ENCODE measurements at regions not wholly inside any gene's neighbourhood (a gene's known extent, or its start where the extent isn't known, plus 50 kb on each side); places are given as distances from the start of the nearest gene placed in this dataset.
A peak's percentile ranks its signal among the peaks of the same experiment; 100 is the strongest.

DNA sequence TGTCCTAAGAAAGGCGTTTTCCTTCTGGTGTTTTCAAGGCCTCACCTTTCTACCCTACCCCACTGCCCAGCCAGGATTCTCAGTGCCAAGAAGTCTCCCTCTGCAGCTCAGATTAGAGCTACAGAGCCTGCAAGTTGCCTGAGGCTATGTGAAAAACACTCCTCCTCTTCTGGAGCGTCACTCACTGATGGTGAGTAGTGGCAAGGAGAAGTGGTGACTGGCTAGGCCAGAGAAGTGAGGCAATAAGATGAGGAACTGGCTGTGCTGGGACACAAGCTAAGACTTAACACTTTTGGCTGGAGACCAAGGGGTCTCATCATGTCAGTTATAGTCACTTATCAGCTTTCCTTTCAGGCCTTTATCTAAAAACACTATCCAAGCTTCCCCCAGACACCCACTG, 86.7 kb upstream of the PRKAR2B start:
- DNase-seq = no peak

DNA sequence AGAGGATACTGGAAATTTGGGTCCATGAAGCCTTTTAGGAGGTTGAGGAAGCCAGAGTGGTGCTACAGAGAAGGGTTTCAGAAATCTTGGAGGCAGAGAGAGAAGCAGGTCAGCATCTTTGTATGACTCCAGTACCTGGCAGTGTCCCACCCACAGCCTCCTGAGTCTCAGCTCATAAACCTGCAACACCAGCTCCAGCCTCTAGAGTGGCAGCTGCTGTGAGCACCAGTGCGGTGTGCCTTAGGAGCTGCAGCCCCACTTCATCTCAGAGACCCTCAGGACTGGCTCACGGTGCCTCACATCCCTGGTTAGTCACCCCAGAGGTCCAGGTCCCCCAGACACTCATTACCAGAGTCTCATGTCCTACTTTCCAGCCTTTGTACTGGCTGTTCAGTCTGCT, 84.8 kb upstream of the PRKAR2B start:
- DNase-seq = peak in 1 of 2 experiments; percentile 8

GRCh38 chr7:106962751-106963150, 81.8 kb upstream of the PRKAR2B start:
- DNase-seq = no peak

DNA sequence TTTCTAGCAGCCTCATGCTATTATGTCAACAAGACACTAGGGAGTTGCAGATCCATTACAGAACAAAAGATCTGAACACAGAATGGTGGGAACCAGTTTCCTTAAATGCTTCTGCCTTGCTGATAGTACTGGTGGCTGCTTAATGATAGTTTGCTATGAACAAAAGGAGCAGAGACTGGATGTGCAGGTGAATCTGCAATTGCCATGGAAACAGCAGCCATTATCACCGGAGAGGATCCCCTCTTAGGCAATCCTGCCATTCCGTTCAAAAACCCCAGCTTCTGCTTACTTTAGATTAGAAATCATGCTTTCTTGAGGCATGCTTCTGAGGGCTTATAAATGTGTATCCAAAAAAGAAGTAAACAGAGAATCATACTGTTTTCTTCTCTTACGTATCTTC, 80.0 kb upstream of the PRKAR2B start:
- no peak for DNase-seq

DNA sequence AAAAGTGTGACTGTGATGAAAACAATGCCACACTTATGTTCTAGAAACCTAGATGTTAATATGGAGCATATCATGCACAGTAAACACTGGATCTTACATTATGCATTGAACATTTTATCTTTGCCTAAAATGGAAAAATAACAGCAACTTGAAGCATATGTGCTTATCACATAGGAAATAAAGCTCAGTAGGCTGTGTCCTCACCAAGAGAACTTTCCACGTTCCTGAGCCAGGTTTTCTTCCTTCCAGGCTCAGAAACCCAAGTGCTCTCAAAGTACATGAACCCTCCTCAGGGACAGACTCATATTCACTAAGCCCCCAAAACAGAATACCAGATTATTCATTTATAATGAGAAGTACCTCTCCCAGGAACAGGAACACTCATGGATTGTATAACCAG, 79.4 kb upstream of the PRKAR2B start:
- DNase-seq = no peak

DNA sequence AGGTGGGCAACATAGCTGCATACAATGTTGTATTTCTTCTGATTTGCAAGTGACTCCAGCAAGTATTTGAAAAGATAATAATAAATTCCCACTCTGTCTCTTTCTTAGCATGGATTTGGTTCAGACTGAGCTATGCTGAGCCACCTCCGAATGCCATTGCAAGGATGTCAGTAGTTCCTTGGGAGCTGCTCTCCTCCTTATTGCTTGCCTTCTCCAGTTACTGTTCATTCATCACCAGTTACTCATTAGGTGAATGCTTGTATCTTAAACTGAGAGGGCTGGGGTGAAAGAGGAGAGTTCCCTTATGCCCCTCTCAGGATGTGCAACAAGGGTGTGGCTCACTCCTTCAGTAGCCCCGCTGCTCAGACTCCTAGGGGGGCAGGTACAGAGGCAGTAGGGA, 78.4 kb upstream of the PRKAR2B start:
- DNase-seq = no peak

GRCh38 chr7:106968160-106968559, 76.3 kb upstream of the PRKAR2B start:
- DNase-seq = no peak

- DNase-seq = no peak
Observed at GRCh38 chr7:106978425-106979420, 65.8 kb upstream of the PRKAR2B start.

DNA sequence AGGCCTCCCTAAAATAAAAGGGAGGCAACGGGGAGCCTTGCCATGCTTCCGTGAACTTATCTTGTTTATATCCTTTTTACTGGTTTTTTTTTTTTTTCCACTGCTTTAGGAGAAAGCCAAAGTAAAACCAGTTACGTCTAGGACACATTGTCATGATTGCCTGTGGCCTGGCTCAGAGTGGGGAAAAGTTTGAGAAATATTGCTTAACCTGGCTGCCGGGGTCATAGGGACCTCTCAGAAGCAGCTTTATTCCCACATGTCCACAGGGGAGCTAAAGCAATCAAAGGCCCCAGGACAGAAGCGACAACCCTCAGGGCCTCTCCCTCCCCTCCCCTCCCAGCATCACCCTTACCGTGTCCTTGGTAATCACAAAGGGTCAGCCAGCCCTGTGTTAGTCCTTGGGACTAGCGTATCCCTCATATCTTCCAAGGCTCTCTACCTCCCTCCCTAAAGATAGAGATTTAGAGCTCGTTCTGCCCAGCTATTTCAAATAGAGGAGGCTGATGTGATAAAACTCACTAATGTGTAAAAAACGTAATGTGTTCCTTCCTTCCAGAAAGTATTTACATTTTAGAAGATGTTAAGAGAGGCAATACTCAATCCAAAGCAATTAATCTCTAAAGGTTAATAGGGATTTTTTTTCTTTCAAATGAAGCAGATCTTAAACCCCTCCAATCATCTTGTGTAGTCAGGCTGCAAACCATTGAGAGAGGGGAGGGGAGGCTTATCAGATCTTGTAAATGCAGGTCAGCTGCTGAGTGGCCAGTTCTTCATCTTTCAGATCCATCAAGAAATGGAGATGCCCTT, 64.8 kb upstream of the PRKAR2B start:
- no peak for DNase-seq

GRCh38 chr7:106980358-106980685, 64.2 kb upstream of the PRKAR2B start:
- DNase-seq = no peak

- no peak for DNase-seq
Observed at GRCh38 chr7:106982415-106982814, 62.1 kb upstream of the PRKAR2B start.

DNA sequence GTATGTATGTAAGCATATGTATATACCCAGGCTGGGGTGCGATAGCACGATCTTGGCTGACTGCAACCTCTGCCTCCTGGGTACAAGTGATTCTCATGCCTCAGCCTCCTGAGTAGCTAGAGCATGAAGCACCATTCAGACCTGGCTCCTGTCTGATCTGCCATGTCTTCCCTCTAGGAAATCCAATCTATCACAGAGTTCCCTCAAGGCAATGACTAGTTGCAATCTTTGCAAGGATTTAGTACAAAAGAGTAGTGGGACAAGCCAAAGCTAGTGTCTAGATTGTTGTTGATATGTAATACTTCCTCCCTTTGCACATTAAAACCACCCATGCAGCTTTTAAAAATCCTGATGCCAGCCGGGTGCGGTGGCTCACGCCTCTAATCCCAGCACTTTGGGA, 60.5 kb upstream of the PRKAR2B start:
- DNase-seq = no peak

GRCh38 chr7:106986450-106986977, 58.0 kb upstream of the PRKAR2B start:
- DNase-seq = no peak

DNA sequence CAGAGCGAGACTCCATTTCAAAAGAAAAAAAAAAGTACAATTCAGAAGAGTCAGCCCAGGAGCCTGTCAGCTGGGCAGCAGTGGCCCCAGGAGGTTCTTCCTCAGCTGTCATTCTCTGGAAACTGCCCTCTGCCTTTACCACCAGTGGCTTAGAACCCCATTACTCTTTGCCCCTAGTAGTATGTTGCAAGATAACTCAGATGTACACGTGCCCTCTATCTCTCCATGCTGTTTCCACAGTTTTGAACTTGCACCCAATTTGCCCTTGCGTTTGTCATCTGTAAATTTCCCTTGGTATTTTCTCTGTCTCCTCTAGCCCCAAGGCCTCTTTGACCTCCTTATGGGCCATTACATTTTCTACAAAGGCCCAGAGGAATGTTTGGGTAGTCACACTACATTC, 56.7 kb upstream of the PRKAR2B start:
- DNase-seq = no peak

DNA sequence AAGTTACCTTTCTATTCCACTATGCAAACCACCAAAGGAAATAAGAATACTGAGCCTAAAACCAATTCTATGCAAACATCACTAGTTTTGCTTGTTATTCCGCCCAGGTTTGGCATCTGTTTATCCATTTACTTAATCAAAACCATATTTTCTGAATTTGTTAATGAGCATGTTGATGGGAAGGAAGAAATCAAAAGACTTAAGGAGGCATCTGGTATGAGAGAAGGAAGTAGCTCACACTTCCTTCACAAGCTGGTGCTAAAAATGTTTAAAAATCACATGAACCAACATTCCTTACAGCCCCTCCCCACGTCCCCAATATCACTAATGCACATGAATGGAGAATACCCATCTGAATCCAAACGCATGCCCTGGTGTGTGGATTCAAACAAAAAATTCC, 52.0 kb upstream of the PRKAR2B start:
- DNase-seq = no peak

Data from activated CD4-positive, alpha-beta T cell treated with anti-CD3 and anti-CD28 coated beads, Interleukin-2, amount 50 U/mL, for 48 hours (primary cell).